Mucosa of stomach (tissue), 1 donor: ENCODE measurements at regions not wholly inside any gene's neighbourhood (a gene's known extent, or its start where the extent isn't known, plus 50 kb on each side); places are given as distances from the start of the nearest gene placed in this dataset.

Experiments used
- H3K27me3 ChIP-seq: one replicate; pipeline ENCODE4 v1.7.0; 2013; ENCODE audit warnings: mild to moderate bottlenecking, low read length; ENCODE audit not compliant: control insufficient read depth, insufficient read depth
- H3K36me3 ChIP-seq: one replicate; pipeline ENCODE4 v1.7.0; 2013; ENCODE audit warnings: low read length; ENCODE audit not compliant: control insufficient read depth, insufficient read depth
- H3K4me1 ChIP-seq: one replicate; pipeline ENCODE4 v1.7.0; 2013; ENCODE audit warnings: mild to moderate bottlenecking, low read length; ENCODE audit not compliant: control insufficient read depth, insufficient read depth
- H3K4me3 ChIP-seq: one replicate; pipeline ENCODE4 v1.7.0; 2013; ENCODE audit warnings: low read length
- H3K9ac ChIP-seq: one replicate; pipeline ENCODE4 v1.7.0; 2013; ENCODE audit warnings: mild to moderate bottlenecking, low read length, moderate library complexity
- H3K9me3 ChIP-seq: one replicate; pipeline ENCODE4 v1.7.0; 2013; ENCODE audit warnings: mild to moderate bottlenecking, low read length, moderate library complexity; ENCODE audit not compliant: control insufficient read depth
- donor health status: Pancreatic carcinoma.

DNA sequence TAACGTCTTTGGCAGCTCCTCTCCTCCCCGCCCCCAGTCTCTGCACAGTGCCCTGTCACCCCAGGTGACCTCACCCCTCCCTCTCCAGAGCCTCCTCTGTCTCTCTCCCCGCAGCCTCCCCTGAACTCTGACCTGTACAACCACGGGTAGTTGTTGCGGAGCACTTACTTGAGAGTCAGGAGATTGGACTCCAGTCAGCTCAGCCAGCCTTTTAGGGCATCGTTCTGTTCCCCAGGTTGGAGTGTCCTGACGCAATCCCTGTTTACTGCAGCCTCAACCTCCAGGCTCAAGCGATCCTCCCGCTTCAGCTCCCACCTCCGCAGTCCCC lies 177.7 kb downstream of the UACA start:
- Histone ChIP-seq H3K9me3 (no peaks in the 10 kb centered on the region), H3K9ac (no peak overlapping the region), H3K4me3 (no peak overlapping the region), H3K27me3 (peaks cover 12% of the 10 kb centered on the region), H3K36me3 (no peaks in the 10 kb centered on the region), H3K4me1 (no peaks in the 10 kb centered on the region)

DNA sequence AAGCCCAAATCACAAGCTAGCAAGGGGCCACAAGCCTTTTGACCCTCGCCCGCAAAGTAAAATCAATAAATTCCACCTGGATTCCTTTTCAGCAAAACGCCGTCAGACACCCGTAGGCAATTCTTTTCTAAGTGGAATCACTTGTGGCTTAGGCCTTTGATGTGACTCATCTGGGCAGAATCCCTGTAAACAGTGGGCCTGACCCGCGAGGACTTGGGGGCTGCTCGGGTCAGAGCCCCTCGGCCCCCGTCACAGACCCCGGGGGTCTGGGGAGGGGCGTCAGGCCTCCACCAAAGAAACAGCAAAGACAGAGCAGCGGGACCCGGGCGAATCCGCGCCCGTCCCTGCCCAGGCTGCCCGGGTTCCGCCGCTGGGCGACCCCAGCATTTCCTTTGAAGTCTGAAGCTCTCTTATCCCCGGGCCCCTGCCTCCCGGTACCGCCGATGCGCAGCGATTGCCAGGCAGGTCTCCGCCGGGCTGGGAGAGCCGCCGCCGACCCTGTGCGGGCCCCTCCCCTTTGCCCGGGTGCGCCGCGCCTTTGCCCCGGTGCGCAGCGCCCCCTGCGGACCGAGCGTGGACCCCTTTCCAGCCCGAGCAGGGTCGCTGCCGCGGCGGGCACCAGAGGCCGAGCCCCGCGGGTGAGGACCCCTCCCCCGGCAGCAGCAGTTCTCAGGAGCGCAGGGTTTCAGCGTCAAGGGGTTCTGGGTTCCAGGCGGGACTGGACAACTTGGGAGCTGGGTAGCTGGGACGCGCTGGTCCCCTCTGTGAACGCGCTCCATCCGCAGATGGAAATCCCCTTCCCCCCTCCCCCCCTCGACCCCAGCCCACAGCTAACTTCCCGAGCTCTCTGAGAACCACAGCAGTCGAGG lies 178.3 kb downstream of the UACA start:
- Histone ChIP-seq H3K36me3 (no peaks in the 10 kb centered on the region), H3K9me3 (no peaks in the 10 kb centered on the region), H3K4me1 (no peaks in the 10 kb centered on the region), H3K27me3 (peaks cover 12% of the 10 kb centered on the region), H3K9ac (no peak overlapping the region), H3K4me3 (no peak overlapping the region)

DNA sequence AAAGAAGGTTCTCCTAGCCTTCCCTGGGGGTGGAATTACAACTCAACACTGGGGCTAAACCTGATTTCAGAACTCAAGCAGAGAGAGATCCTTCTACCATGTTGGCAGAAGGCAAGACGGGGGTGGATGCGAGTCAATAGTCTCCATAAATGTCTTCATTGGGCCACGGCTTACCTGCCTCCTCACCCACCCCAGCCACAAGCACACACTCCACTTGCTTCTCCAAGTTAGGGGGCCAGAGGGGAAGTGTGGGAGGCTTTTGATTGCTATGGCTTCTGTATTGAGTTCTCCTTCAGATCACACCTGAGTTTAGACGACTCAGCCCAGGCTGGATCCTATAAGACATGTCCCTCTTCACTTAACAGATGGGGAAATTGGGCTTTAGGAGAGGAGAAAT lies 178.9 kb downstream of the UACA start:
- Histone ChIP-seq H3K9ac (no peak overlapping the region), H3K4me1 (no peaks in the 10 kb centered on the region), H3K27me3 (peaks cover 12% of the 10 kb centered on the region), H3K9me3 (no peaks in the 10 kb centered on the region), H3K36me3 (no peaks in the 10 kb centered on the region), H3K4me3 (no peak overlapping the region)

DNA sequence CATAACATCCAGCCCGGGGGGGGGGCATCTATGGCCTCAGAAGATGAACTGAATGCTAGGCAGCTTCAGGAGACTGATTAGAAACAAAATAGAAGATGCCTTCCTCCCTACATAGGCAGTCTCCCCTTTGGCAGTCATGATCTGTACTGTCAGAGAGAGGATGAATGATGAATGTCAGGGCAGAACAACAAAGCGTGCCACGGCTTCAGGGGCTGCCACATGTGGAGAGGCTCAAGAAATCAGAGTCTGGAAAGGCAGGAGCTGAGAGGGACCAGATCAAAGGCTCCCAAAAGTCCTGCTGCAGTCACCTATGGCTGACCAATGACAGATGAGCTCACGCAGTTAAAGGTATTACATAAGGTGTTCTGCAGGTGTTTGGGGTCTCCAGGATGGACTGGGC lies 180.4 kb downstream of the UACA start:
- H3K9me3 ChIP-seq = no peaks in the 10 kb centered on the region
- no peak overlapping the region for H3K4me3 ChIP-seq
- H3K9ac ChIP-seq = no peak overlapping the region
- peaks cover 12% of the 10 kb centered on the region for H3K27me3 ChIP-seq
- H3K4me1 ChIP-seq = no peaks in the 10 kb centered on the region
- no peaks in the 10 kb centered on the region for H3K36me3 ChIP-seq

DNA sequence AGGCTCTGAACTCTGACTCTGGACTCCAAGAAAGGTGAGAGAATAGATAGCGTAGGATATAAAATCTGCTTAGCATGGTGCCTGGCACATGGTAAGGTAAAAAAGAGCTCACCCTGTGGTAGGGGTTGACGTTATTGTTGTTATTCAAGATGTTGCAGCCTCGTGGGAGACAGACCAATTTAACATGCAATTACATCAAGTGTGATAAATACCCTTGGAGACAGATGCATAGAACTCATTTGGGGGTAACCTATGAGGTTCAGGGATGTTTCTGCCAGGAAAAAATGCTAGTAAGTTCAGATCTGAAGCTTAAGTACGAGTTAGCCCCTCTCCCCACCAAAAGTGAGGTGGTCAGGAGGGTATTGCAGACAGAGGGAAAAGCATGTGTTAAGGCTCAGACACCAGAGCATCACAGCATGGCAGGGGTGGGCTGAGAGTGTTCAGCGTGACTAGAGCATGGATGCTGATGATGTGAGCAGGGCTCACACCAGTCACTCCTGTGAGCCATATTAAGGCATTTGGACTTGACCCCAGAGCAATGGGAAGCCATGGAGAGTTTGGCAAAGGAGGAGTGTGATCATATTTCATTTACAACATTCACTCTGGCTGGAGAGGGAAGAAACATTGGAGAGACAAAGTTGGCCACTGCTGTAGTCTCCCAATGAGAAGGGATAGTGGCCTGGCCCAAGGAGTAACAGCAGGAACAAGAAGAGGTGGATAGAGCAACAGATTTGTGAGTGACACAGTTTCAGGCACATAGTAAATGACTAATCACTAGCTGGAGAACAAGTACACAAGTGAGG lies 181.0 kb downstream of the UACA start:
- Histone ChIP-seq H3K9ac (no peak overlapping the region), H3K4me1 (no peaks in the 10 kb centered on the region), H3K9me3 (no peaks in the 10 kb centered on the region), H3K36me3 (no peaks in the 10 kb centered on the region), H3K27me3 (peaks cover 12% of the 10 kb centered on the region), H3K4me3 (no peak overlapping the region)

DNA sequence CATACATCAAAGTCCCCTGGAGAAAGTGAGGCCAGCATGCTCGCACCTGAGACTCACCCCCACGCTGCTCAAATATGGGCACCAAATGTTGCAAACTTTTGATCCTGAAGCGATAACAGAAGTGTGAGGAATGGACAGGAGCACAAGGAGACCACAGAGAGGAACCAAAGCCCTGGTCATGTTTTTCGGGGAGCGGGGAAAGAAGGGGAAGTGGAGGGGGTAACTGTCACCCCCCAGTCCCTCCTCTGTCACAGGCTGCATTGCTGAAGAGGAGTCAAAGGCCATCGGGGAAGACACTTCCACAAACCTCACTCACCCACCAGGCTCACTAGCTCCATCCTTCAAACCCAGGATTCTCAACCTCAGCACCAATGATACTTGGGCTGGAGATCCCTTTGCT lies 182.4 kb downstream of the UACA start:
- H3K4me1 ChIP-seq = no peaks in the 10 kb centered on the region
- H3K4me3 ChIP-seq = no peak overlapping the region
- H3K9me3 ChIP-seq = no peaks in the 10 kb centered on the region
- peaks cover 12% of the 10 kb centered on the region for H3K27me3 ChIP-seq
- H3K36me3 ChIP-seq = no peaks in the 10 kb centered on the region
- no peak overlapping the region for H3K9ac ChIP-seq

DNA sequence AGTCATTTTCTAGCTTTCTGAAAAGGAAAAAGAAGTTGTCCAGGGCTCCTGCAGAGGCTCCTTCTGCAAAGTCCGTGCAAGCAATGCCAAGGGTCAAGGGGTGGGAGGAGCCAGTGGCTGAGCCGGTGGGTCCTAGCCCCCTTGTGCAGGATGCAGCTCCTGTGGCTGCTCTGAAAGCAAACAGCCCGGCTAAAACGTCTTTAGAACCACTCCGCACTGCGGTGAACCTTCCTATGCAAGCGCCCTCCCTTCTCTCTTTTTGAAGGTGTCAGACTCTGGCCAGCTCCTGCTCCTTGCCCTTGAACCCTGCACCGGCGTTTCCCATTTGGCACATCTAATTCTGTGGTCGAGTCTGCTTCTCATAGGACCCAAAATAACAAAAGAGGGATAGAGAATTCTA lies 183.1 kb downstream of the UACA start:
- H3K4me1 ChIP-seq = no peaks in the 10 kb centered on the region
- no peaks in the 10 kb centered on the region for H3K36me3 ChIP-seq
- no peaks in the 10 kb centered on the region for H3K9me3 ChIP-seq
- H3K4me3 ChIP-seq = no peak overlapping the region
- H3K9ac ChIP-seq = no peak overlapping the region
- H3K27me3 ChIP-seq = peaks cover 8% of the 10 kb centered on the region

DNA sequence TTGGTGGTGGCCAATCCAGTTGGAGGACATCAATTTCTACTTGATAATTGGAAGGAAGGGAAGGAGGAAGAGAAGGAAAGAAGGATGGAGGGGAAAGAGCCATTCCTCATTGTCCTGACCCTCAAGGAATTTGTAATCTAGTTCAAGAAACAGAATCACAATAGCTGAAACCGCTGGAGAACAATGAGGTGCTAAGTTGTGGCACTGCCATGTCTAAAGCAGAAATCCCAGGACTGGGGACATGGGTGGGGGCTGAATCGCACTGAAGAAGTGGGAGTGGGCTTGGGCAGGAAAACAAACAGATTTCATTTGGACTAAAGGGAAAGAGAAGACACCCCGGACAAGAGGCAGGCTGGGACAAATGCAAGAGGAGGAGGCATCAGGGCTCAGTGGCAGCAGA lies 183.6 kb downstream of the UACA start:
- no peak overlapping the region for H3K4me3 ChIP-seq
- H3K9ac ChIP-seq = no peak overlapping the region
- H3K4me1 ChIP-seq = no peaks in the 10 kb centered on the region
- H3K36me3 ChIP-seq = no peaks in the 10 kb centered on the region
- no peaks in the 10 kb centered on the region for H3K9me3 ChIP-seq
- peaks cover 2% of the 10 kb centered on the region for H3K27me3 ChIP-seq

DNA sequence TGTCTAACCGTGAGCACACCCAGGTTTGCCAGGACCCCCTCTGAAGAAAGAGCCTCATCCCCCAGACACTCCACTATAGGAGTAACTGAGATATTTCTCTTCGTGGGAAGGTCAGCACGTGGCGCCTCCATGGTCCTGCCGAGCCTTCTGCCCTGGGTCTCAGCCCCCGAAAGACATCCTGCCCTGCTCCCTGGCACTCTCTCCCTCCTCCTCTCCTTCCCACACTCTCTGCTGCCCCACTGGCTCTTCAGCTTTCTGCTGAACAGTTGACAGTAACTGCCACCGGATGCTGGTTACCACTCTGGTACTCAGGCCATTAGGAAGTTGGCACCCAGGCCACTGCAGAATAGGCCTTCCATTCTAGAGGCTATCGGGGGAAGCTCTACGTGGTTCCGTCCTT lies 185.2 kb downstream of the UACA start:
- H3K9ac ChIP-seq = no peak overlapping the region

DNA sequence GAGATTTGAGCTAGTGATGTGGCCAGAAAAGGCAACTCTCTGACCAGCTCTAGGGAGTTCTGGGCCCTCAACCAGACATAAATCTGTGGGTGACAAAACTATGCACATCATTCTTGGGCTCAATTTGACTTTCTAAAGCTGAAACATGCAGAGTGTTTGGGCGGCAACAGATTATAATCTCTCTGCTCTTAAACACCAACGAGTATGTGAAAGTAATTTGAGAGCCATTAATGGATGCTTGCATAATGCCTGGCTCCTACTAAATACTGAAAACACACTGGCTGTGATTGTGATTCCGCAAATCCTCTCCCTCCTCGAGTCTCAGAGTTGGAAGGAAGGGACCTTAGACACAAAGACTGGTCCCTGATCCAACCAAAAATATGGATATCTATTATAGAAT lies 186.7 kb downstream of the UACA start:
- H3K4me1 ChIP-seq = no peaks in the 10 kb centered on the region
- H3K9me3 ChIP-seq = no peaks in the 10 kb centered on the region
- no peak overlapping the region for H3K9ac ChIP-seq
- no peaks in the 10 kb centered on the region for H3K27me3 ChIP-seq
- no peaks in the 10 kb centered on the region for H3K36me3 ChIP-seq
- H3K4me3 ChIP-seq = no peak overlapping the region

More for the DNA sequence above, 185.2 kb downstream of the UACA start:
- Histone ChIP-seq H3K27me3 (no peaks in the 10 kb centered on the region), H3K9me3 (no peaks in the 10 kb centered on the region), H3K4me1 (no peaks in the 10 kb centered on the region), H3K36me3 (no peaks in the 10 kb centered on the region), H3K4me3 (no peak overlapping the region)

DNA sequence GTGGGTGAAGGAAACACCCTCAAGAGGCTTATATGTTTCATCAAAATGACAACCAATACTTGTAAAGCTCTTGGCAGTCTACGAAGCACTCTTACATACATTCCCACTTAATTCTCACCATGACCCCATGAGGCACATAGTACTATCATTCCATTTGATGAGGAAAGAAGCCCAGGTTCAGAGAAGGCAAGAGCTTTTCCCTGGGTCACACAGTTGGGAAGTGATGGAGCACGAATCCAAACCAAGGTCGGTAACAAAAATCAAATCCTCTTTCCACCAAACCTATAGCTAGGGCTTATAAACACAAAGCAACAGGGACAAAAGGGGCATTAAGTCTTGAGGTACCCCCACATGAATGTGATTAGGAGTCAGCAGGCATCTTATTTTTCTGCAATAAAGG lies 187.1 kb downstream of the UACA start:
- Histone ChIP-seq H3K36me3 (no peaks in the 10 kb centered on the region), H3K9me3 (no peaks in the 10 kb centered on the region), H3K9ac (no peak overlapping the region), H3K4me1 (no peaks in the 10 kb centered on the region), H3K4me3 (no peak overlapping the region), H3K27me3 (no peaks in the 10 kb centered on the region)
